PC-3 (cell line): ENCODE measurements at regions not wholly inside any gene's neighbourhood (a gene's known extent, or its start where the extent isn't known, plus 50 kb on each side); places are given as distances from the start of the nearest gene placed in this dataset.

Experiments used
- CTCF ChIP-seq: fragments of 300-600 bp; sonication (generic); conservative IDR thresholded peaks from 2 replicates; pipeline ENCODE4 v1.5.1; 2017; ENCODE audit warnings: antibody characterized with exemption, low read depth, mild to moderate bottlenecking, low read length
- EZH2 ChIP-seq: fragments of 300-600 bp; sonication (generic); IDR thresholded peaks from one replicate; pipeline ENCODE4 v1.6.1; 2017; ENCODE audit warnings: antibody characterized with exemption, mild to moderate bottlenecking, low read length; ENCODE audit not compliant: unreplicated experiment
- EZH2phosphoT487 ChIP-seq: fragments of 300-600 bp; sonication (generic); IDR thresholded peaks from 2 replicates; pipeline ENCODE4 v1.6.1; 2018; ENCODE audit warnings: mild to moderate bottlenecking, antibody characterized with exemption, low read length, borderline replicate concordance

- TF ChIP-seq CTCF = no peak
- TF ChIP-seq EZH2 = no peak
- no peak for TF ChIP-seq EZH2phosphoT487
Observed at GRCh38 chr2:122166820-122167219, 411.4 kb downstream of the TSN start.
